ENCODE measurements at regions not wholly inside any gene's neighbourhood (a gene's known extent, or its start where the extent isn't known, plus 50 kb on each side); places are given as distances from the start of the nearest gene placed in this dataset.

DNA sequence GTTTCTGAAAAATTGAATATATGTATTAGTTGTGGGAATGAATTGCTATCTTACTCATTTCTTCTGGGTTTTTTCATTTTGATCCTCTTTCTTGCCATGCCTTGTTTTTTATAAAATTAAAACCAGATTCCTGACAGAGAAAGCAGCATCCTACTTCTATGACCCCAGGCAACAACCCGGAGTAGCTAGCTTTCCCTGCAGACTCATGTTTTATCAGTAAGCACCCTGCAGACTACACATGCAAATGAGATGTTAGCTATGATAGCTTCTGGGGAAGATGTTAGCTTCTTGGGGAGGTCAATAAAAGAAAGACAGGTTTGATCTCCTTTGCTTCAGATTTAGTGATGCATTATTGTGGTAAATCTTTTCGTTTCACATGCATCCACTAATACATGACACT lies 1598.6 kb downstream of the SLITRK5 start:
- no peak for DNase-seq (ENCODE audit: insufficient read length, low spot score)
- FAIRE-seq: no peak
- no peak for TF ChIP-seq CTCF (IDR thresholded peaks at IDR 0.05; ENCODE audit: insufficient read depth, missing control alignments)

GRCh38 chr13:89270736-89271135 lies 1599.6 kb downstream of the SLITRK5 start:
- FAIRE-seq (no peak), DNase-seq (ENCODE audit: insufficient read length, low spot score) (no peak)
- no peak for TF ChIP-seq CTCF (IDR thresholded peaks at IDR 0.05; ENCODE audit: insufficient read depth, missing control alignments)

DNA sequence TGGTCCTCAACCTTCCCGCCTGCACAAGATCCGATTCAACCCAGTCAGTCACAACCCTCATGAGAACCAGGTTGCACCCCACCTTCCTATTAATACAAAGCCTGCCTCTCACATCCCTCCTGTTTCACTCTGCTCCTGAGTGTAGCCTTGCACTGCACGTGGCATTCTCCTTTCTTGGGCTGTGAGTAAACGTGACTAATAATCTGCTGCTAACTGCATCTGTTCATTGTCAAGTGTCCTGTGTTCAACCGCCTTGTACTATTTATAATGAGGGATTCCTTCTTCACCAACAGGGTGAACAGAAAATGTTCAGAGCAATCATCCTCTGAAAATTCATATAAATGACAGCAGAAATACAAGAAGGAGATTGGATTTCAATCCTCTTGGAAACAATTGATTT lies 1608.2 kb downstream of the SLITRK5 start:
- FAIRE-seq: no peak
- TF ChIP-seq CTCF (IDR thresholded peaks at IDR 0.05; ENCODE audit: insufficient read depth, missing control alignments): no peak
- DNase-seq (ENCODE audit: insufficient read length, low spot score): no peak

DNA sequence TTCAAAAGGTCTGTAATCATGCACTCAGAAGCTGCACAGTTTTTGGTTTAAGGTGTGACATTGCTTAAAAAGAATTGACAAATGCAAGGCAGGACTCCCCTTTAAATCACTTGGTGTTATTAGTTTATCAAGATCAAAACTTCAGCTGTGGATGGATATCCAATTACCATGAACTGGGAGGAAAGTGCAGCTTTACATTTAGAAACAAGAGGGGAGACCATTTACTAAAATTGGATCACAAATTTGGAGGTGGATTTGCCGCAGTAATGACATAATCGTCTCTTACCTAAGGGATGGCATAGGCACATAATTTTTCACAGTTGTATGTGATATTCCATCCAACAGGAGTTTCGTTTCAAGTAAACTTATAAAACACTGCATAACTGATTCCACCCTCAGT lies 1610.2 kb downstream of the SLITRK5 start:
- no peak for FAIRE-seq
- DNase-seq (ENCODE audit: insufficient read length, low spot score): no peak
- no peak for TF ChIP-seq CTCF (IDR thresholded peaks at IDR 0.05; ENCODE audit: insufficient read depth, missing control alignments)

DNA sequence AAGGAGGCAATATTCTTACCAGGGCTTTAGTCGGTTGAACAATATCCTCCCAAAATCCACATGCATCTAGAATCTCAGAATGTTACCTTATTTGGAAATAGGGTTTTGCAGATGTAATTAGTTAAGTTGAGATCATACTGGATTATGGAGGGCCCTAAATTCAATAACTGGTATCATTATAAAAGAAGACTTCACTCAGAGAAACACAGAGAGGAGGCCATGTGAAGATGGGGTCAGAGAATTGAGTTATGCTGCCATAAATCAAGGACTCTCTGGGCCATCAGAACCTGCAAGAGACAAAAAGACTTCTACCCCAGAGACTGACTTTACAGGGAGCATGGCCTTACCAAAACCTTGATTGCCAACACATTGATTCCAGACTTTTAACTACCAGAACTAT lies 1611.1 kb downstream of the SLITRK5 start:
- FAIRE-seq (no peak), DNase-seq (ENCODE audit: insufficient read length, low spot score) (no peak)
- no peak for TF ChIP-seq CTCF (IDR thresholded peaks at IDR 0.05; ENCODE audit: insufficient read depth, missing control alignments)

GRCh38 chr13:89287381-89287780 lies 1616.2 kb downstream of the SLITRK5 start:
- no peak for FAIRE-seq
- no peak for DNase-seq (ENCODE audit: insufficient read length, low spot score)
- no peak for TF ChIP-seq CTCF (IDR thresholded peaks at IDR 0.05; ENCODE audit: insufficient read depth, missing control alignments)

GRCh38 chr13:89294115-89294867 lies 1623.1 kb downstream of the SLITRK5 start:
- TF ChIP-seq CTCF (IDR thresholded peaks at IDR 0.05; ENCODE audit: insufficient read depth, missing control alignments): no peak
- no peak for FAIRE-seq
- no peak for DNase-seq (ENCODE audit: insufficient read length, low spot score)
